HEK293 (cell line): ENCODE measurements at regions not wholly inside any gene's neighbourhood (a gene's known extent, or its start where the extent isn't known, plus 50 kb on each side); places are given as distances from the start of the nearest gene placed in this dataset.

ENCODE experiments used
- CTCF ChIA-PET: fragments of 350-600 bp; formaldehyde crosslinking; extraction: SDS; loops from one replicate; lab custom pipeline; 2021; ENCODE audit warnings: antibody characterized with exemption; lab: Yijun Ruan, JAX
- POLR2A ChIA-PET: fragments of 300-600 bp; formaldehyde crosslinking; extraction: SDS; loops from one replicate; lab custom pipeline; 2020; ENCODE audit warnings: antibody characterized with exemption, inconsistent platforms; lab: Yijun Ruan, JAX
- H3K27ac ChIP-seq: fragments of 200-500 bp; sonication (Bioruptor generic); 2 replicates; pipeline ENCODE4 v1.5.1; 2014; ENCODE audit warnings: low read depth, low read length, control low read depth, inconsistent platforms; ENCODE audit errors: extremely low read depth
- H3K36me3 ChIP-seq, 2 experiments: fragments of 200-500 bp in 1 of 2; sonication (Bioruptor generic) in 1 of 2; 1 replicate in 1 of 2; 2 replicates in 1 of 2; pipeline ENCODE4 v1.5.1; 2014 to 2017; ENCODE audit warnings: inconsistent platforms in 2 of 2, low read length in 2 of 2; ENCODE audit not compliant: control insufficient read depth in 2 of 2, insufficient read depth in 1 of 2
- H3K4me1 ChIP-seq: fragments of 200-500 bp; sonication (Bioruptor generic); 2 replicates; pipeline ENCODE4 v1.5.1; 2014; ENCODE audit warnings: mild to moderate bottlenecking, low read length, inconsistent platforms; ENCODE audit not compliant: control insufficient read depth, insufficient read depth
- H3K4me3 ChIP-seq: 2 replicates; pipeline ENCODE4 v1.5.1; 2011; ENCODE audit warnings: low read depth, mild to moderate bottlenecking, control low read depth, low read length, moderate library complexity
- H3K9me3 ChIP-seq: fragments of 200-500 bp; sonication (Bioruptor generic); 2 replicates; pipeline ENCODE4 v1.5.1; 2014; ENCODE audit warnings: low read depth, low read length, inconsistent platforms; ENCODE audit not compliant: control insufficient read depth, insufficient read depth
- KLF10 ChIP-seq: fragments of 450-650 bp; IDR thresholded peaks from 2 replicates; pipeline ENCODE4 v1.5.1; 2018; ENCODE audit warnings: missing biosample characterization, mild to moderate bottlenecking, missing genetic modification characterization
- KLF7 ChIP-seq: fragments of 450-650 bp; formaldehyde crosslinking; IDR thresholded peaks from 2 replicates; pipeline ENCODE4 v1.5.1; 2016; ENCODE audit warnings: missing biosample characterization, missing genetic modification characterization, borderline replicate concordance
- KLF9 ChIP-seq: fragments of 450-650 bp; formaldehyde crosslinking; IDR thresholded peaks from 2 replicates; pipeline ENCODE4 v1.5.1; 2016; ENCODE audit warnings: missing biosample characterization, missing genetic modification characterization, low read depth
- MEIS1 ChIP-seq: sonication (generic); formaldehyde crosslinking; IDR thresholded peaks from 2 replicates; pipeline ENCODE4 v1.8.1; 2022; ENCODE audit warnings: missing genetic modification reagents, mild to moderate bottlenecking, borderline replicate concordance
- PATZ1 ChIP-seq: fragments of 450-650 bp; formaldehyde crosslinking; IDR thresholded peaks from 2 replicates; pipeline ENCODE4 v1.5.1; 2016; ENCODE audit warnings: missing biosample characterization, missing genetic modification characterization
- PRDM1 ChIP-seq: fragments of 450-650 bp; formaldehyde crosslinking; IDR thresholded peaks from 2 replicates; pipeline ENCODE4; 2016; ENCODE audit warnings: missing biosample characterization, missing genetic modification characterization
- SETDB1 ChIP-seq: IDR thresholded peaks from one replicate; pipeline ENCODE4 v1.6.1; 2017; ENCODE audit warnings: mild to moderate bottlenecking, low read length, moderate library complexity, mixed read lengths; ENCODE audit not compliant: insufficient read length
- TRIM28 ChIP-seq: IDR thresholded peaks from 2 replicates; pipeline ENCODE4 v1.6.1; 2011; ENCODE audit warnings: low read length, control low read depth, borderline replicate concordance
- WT1 ChIP-seq: fragments of 450-650 bp; formaldehyde crosslinking; IDR thresholded peaks from 2 replicates; pipeline ENCODE4 v1.5.1; 2016; ENCODE audit warnings: missing biosample characterization, missing genetic modification characterization
- YY2 ChIP-seq: fragments of 450-650 bp; formaldehyde crosslinking; IDR thresholded peaks from 2 replicates; pipeline ENCODE4 v1.5.1; 2016; ENCODE audit warnings: missing biosample characterization, missing genetic modification characterization
- ZBTB17 ChIP-seq: fragments of 450-650 bp; formaldehyde crosslinking; IDR thresholded peaks from 2 replicates; pipeline ENCODE4 v1.5.1; 2016; ENCODE audit warnings: missing biosample characterization, missing genetic modification characterization
- ZNF140 ChIP-seq: fragments of 450-650 bp; formaldehyde crosslinking; IDR thresholded peaks from 2 replicates; pipeline ENCODE4 v1.5.1; 2016; ENCODE audit warnings: missing biosample characterization, missing genetic modification characterization
- ZNF146 ChIP-seq: fragments of 450-650 bp; formaldehyde crosslinking; IDR thresholded peaks from 2 replicates; pipeline ENCODE4 v1.5.1; 2016; ENCODE audit warnings: missing biosample characterization, missing genetic modification characterization
- ZNF157 ChIP-seq: fragments of 450-650 bp; formaldehyde crosslinking; IDR thresholded peaks from 2 replicates; pipeline ENCODE4 v1.5.1; 2016; ENCODE audit warnings: missing biosample characterization, missing genetic modification characterization
- ZNF311 ChIP-seq: fragments of 450-650 bp; formaldehyde crosslinking; IDR thresholded peaks from 2 replicates; pipeline ENCODE4 v1.5.1; 2017; ENCODE audit warnings: missing biosample characterization, missing genetic modification characterization, borderline replicate concordance
- ZNF449 ChIP-seq: fragments of 450-650 bp; formaldehyde crosslinking; IDR thresholded peaks from 2 replicates; pipeline ENCODE4 v1.5.1; 2017; ENCODE audit warnings: missing biosample characterization, mild to moderate bottlenecking, missing genetic modification characterization, moderate library complexity
- ZNF510 ChIP-seq: fragments of 450-650 bp; formaldehyde crosslinking; IDR thresholded peaks from 2 replicates; pipeline ENCODE4 v1.5.1; 2018; ENCODE audit warnings: mild to moderate bottlenecking, missing genetic modification characterization, missing biosample characterization; ENCODE audit not compliant: insufficient replicate concordance
- ZNF514 ChIP-seq: fragments of 450-650 bp; formaldehyde crosslinking; IDR thresholded peaks from 2 replicates; pipeline ENCODE4 v1.5.1; 2016; ENCODE audit warnings: missing biosample characterization, missing genetic modification characterization
- ZNF521 ChIP-seq: fragments of 450-650 bp; formaldehyde crosslinking; IDR thresholded peaks from 2 replicates; pipeline ENCODE4 v1.5.1; 2017; ENCODE audit warnings: missing biosample characterization, mild to moderate bottlenecking, missing genetic modification characterization
- ZNF561 ChIP-seq: fragments of 450-650 bp; IDR thresholded peaks from 2 replicates; pipeline ENCODE4 v1.5.1; 2018; ENCODE audit warnings: missing biosample characterization, missing genetic modification characterization, borderline replicate concordance
- ZNF626 ChIP-seq: fragments of 450-650 bp; sonication (Bioruptor Pico); formaldehyde crosslinking; IDR thresholded peaks from 2 replicates; pipeline ENCODE4 v1.5.1; 2018; ENCODE audit warnings: missing biosample characterization, missing genetic modification characterization, inconsistent platforms
- ZNF704 ChIP-seq: fragments of 450-650 bp; formaldehyde crosslinking; IDR thresholded peaks from 2 replicates; pipeline ENCODE4 v1.5.1; 2016; ENCODE audit warnings: missing biosample characterization, missing genetic modification characterization
- ZNF785 ChIP-seq: fragments of 450-650 bp; formaldehyde crosslinking; IDR thresholded peaks from 2 replicates; pipeline ENCODE4 v1.5.1; 2016; ENCODE audit warnings: missing biosample characterization, missing genetic modification characterization
- ZNF792 ChIP-seq: fragments of 450-650 bp; formaldehyde crosslinking; IDR thresholded peaks from 2 replicates; pipeline ENCODE4 v1.5.1; 2016; ENCODE audit warnings: missing biosample characterization, missing genetic modification characterization
- ZSCAN4 ChIP-seq: fragments of 450-650 bp; formaldehyde crosslinking; IDR thresholded peaks from 2 replicates; pipeline ENCODE4 v1.5.1; 2017; ENCODE audit warnings: missing biosample characterization, missing genetic modification characterization

GRCh38 chr15:85307687-85308045, 72.7 kb upstream of the AKAP13 start:
- H3K4me1 ChIP-seq = no peaks in the 10 kb centered on the region
- H3K4me3 ChIP-seq = no peak overlapping the region
- no peaks in the 10 kb centered on the region for H3K36me3 ChIP-seq
- H3K27ac ChIP-seq = no peak overlapping the region
- ChIA-PET CTCF (interaction anchor here (0.6 to 2.7 kb wide), 3 partner anchors 11 to 655 kb away, joined by 3 to 17 read pairs (median 3); no protein-coding TSS in a partner anchor), POLR2A (no interaction called here)
- H3K9me3 ChIP-seq = no peaks in the 10 kb centered on the region
- no peak for TF ChIP-seq KLF7 (tag by site-specific recombination)
- TF ChIP-seq WT1 (tag by site-specific recombination) = no peak
- no peak for TF ChIP-seq ZNF785 (tag by site-specific recombination)
- TF ChIP-seq ZNF140 (tag by site-specific recombination) = no peak
- no peak for TF ChIP-seq ZNF449 (tag by site-specific recombination)
- no peak for TF ChIP-seq ZNF792 (tag by site-specific recombination)
- TF ChIP-seq YY2 = no peak
- TF ChIP-seq KLF9 (tag by site-specific recombination) = no peak
- TF ChIP-seq KLF10 = no peak
- no peak for TF ChIP-seq ZSCAN4 (tag by site-specific recombination)
- no peak for TF ChIP-seq PATZ1 (tag by site-specific recombination)
- no peak for TF ChIP-seq MEIS1 (CRISPR knock-in tag)
- no peak for TF ChIP-seq ZNF521 (tag by site-specific recombination)
- no peak for TF ChIP-seq PRDM1
- no peak for TF ChIP-seq ZNF157 (tag by site-specific recombination)
- no peak for TF ChIP-seq ZNF514 (tag by site-specific recombination)
- TF ChIP-seq ZNF626 (tag by site-specific recombination) = no peak
- no peak for TF ChIP-seq ZNF704
- TF ChIP-seq ZNF510 (tag by site-specific recombination) = no peak
- TF ChIP-seq ZBTB17 (tag by site-specific recombination) = no peak

- no peak overlapping the region for H3K4me3 ChIP-seq
- POLR2A ChIA-PET = no interaction called here
- 0 out of 2 replicates have a peak, but pooled peaks cover 4% of the 10 kb centered on the region for H3K4me1 ChIP-seq
- CTCF ChIA-PET = interaction anchor here (0.6 to 2.4 kb wide), 5 partner anchors 8 to 489 kb away, joined by 3 to 12 read pairs (median 4); no protein-coding TSS in a partner anchor
- no peak overlapping the region for H3K27ac ChIP-seq
- 0 out of 2 replicates have a peak, but pooled peaks have one; percentile 52 for TF ChIP-seq TRIM28
- peak; percentile 68 for TF ChIP-seq ZNF146 (tag by site-specific recombination)
- no peak for TF ChIP-seq ZNF311 (tag by site-specific recombination)
- TF ChIP-seq ZNF561 = no peak
- no peak for TF ChIP-seq ZNF626 (tag by site-specific recombination)
- peak; percentile 80 for TF ChIP-seq SETDB1
- TF ChIP-seq, all 188 proteins: peak for 3
- Histone ChIP-seq H3K36me3 (no peaks in the 10 kb centered on the region), H3K9me3 (no peaks in the 10 kb centered on the region)
These were observed 68.8 kb upstream of the AKAP13 start for GRCh38 chr15:85311647-85312046.
